HepG2 (cell line): ENCODE measurements at regions not wholly inside any gene's neighbourhood (a gene's known extent, or its start where the extent isn't known, plus 50 kb on each side); places are given as distances from the start of the nearest gene placed in this dataset.

Experiments
- ATAC-seq: fragments of 200-7000 bp; cut with Tn5 transposase; 3 replicates; pipeline ENCODE4 v1.9.1; 2020; ENCODE audit warnings: mild to moderate bottlenecking, moderate library complexity
- BruUV-seq: library from RNA; stranded (reverse); fragments of 400-500 nt; replicated peaks from 2 replicates; lab custom pipeline; 2021; lab: Mats Ljungman, UMichigan
- CTCF ChIA-PET: fragments of 300-600 bp; formaldehyde crosslinking; extraction: SDS; loops from one replicate; lab custom pipeline; 2021; ENCODE audit warnings: low total read pairs, inconsistent platforms, low intra/inter-chr PET ratio; lab: Yijun Ruan, JAX
- POLR2A ChIA-PET: fragments of 350-600 bp; sonication (Branson Sonifier 250); formaldehyde crosslinking; loops from one replicate; lab custom pipeline; 2020; ENCODE audit warnings: antibody characterized with exemption, inconsistent platforms; lab: Yijun Ruan, JAX
- DNase-seq: peaks from one replicate; pipeline ENCODE4 v3.0.0-alpha.2; 2015; ENCODE audit warnings: low spot score
- FAIRE-seq: peaks from 3 replicates; lab custom pipeline; 2011; peaks lifted over from hg19 to GRCh38; lab: Jason Lieb, UNC
- H2AFZ ChIP-seq: one replicate; pipeline ENCODE4 v1.6.1; 2011; ENCODE audit warnings: low read length, inconsistent platforms
- H3K27ac ChIP-seq: fragments of 300-600 bp; 3 replicates; pipeline ENCODE4 v1.8.0; 2011; ENCODE audit warnings: mixed run types, mild to moderate bottlenecking, mixed read lengths, low read length, inconsistent platforms; ENCODE audit not compliant: insufficient read depth; ENCODE audit errors: extremely low read length
- H3K27me3 ChIP-seq, 2 experiments: fragments of 200-600 bp in 1 of 2; 2 replicates in 1 of 2; 3 replicates in 1 of 2; pipeline versions ENCODE4 v1.6.0 to v1.8.0; 2011; ENCODE audit warnings: low read length in 2 of 2, mild to moderate bottlenecking in 2 of 2, moderate library complexity in 2 of 2, inconsistent platforms in 1 of 2; ENCODE audit not compliant: insufficient read depth in 2 of 2, control insufficient read depth in 1 of 2
- H3K36me3 ChIP-seq, 2 experiments: fragments of 200-600 bp in 1 of 2; replicated peaks in 1 of 2; 2 replicates in 1 of 2; 3 replicates in 1 of 2; pipeline versions ENCODE4 v1.5.1 to v1.8.0; 2011; ENCODE audit warnings: low read length in 2 of 2, inconsistent platforms in 1 of 2; ENCODE audit not compliant: insufficient read depth in 2 of 2, control insufficient read depth in 1 of 2
- H3K4me1 ChIP-seq: 2 replicates; pipeline ENCODE4 v1.5.1; 2012; ENCODE audit warnings: low read length, inconsistent platforms; ENCODE audit not compliant: insufficient read depth
- H3K4me2 ChIP-seq: 2 replicates; pipeline ENCODE4 v1.6.0; 2011; ENCODE audit warnings: low read depth, low read length, inconsistent platforms
- H3K4me3 ChIP-seq, 3 experiments: fragments of 200-600 bp in 1 of 3; sonication (generic), shearing (Covaris generic) in 1 of 3; replicated peaks in 1 of 3; 2 replicates each; pipeline ENCODE4 v1.5.1; 2011 to 2016; ENCODE audit warnings: low read length in 3 of 3, inconsistent platforms in 2 of 3, low read depth in 2 of 3, mild to moderate bottlenecking in 2 of 3, control low read depth in 1 of 3, mixed read lengths in 1 of 3; ENCODE audit not compliant: insufficient read depth in 1 of 3
- H3K79me2 ChIP-seq: one replicate; pipeline ENCODE4 v1.6.1; 2011; ENCODE audit warnings: low read length, inconsistent platforms; ENCODE audit not compliant: insufficient read depth
- H3K9ac ChIP-seq: 2 replicates; pipeline ENCODE4 v1.6.0; 2011; ENCODE audit warnings: mild to moderate bottlenecking, low read depth, low read length, inconsistent platforms; ENCODE audit not compliant: insufficient read depth
- H3K9me3 ChIP-seq: 2 replicates; pipeline ENCODE4 v1.5.1; 2012; ENCODE audit warnings: mild to moderate bottlenecking, low read length
- H4K20me1 ChIP-seq: 2 replicates; pipeline ENCODE4 v1.6.0; 2011; ENCODE audit warnings: inconsistent platforms, mild to moderate bottlenecking, low read length, moderate library complexity; ENCODE audit not compliant: insufficient read depth
- MZF1 ChIP-seq: sonication (generic); formaldehyde crosslinking; IDR thresholded peaks from 2 replicates; pipeline ENCODE4 v1.8.1; 2023; ENCODE audit warnings: mild to moderate bottlenecking, missing genetic modification reagents, borderline replicate concordance
- TCF7 ChIP-seq: sonication (generic); IDR thresholded peaks from 2 replicates; pipeline ENCODE4 v1.6.1; 2016; ENCODE audit warnings: antibody characterized with exemption, low read depth
- ZNF3 ChIP-seq: IDR thresholded peaks from 2 replicates; pipeline ENCODE4 v1.7.0; 2017; ENCODE audit warnings: inconsistent platforms
- ZNF556 ChIP-seq: sonication (generic); formaldehyde crosslinking; IDR thresholded peaks from 2 replicates; pipeline ENCODE4 v1.4.0; 2020; ENCODE audit warnings: mild to moderate bottlenecking, missing genetic modification reagents, borderline replicate concordance
- ZNF670 ChIP-seq: sonication (generic); formaldehyde crosslinking; IDR thresholded peaks from 2 replicates; pipeline ENCODE4 v1.8.0; 2022; ENCODE audit warnings: mild to moderate bottlenecking, missing genetic modification reagents, borderline replicate concordance
- WGBS: methylation state at CpG from one replicate; pipeline ENCODE4 v1.1.6; 2017; ENCODE audit warnings: low lambda C conversion rate; 5-methylcytosine and 5-hydroxymethylcytosine counted together
- in situ Hi-C: cut with HindIII; loops from 2 replicates; pipeline ENCODE4 v1.10.0; 2017; ENCODE audit warnings: low pct_unique_long_range_greater_than_20kb; ENCODE audit not compliant: extremely low pct_ligation_motif_present
- intact Hi-C: fragments of 100-400 bp; cut with micrococcal nuclease; formaldehyde crosslinking; loops from one replicate; pipeline ENCODE4 v1.10.0; 2022; ENCODE audit not compliant: unreplicated experiment
- TF ChIP-seq, protein P1 (sequence below): sonication (generic); formaldehyde crosslinking; IDR thresholded peaks from 2 replicates; pipeline ENCODE4 v1.4.0; 2020; ENCODE audit warnings: missing genetic modification reagents
- TF ChIP-seq, protein P2 (sequence below): sonication (generic); formaldehyde crosslinking; IDR thresholded peaks from 2 replicates; pipeline ENCODE4 v1.4.0; 2020; ENCODE audit warnings: mild to moderate bottlenecking, missing genetic modification reagents
- TF ChIP-seq, protein P3 (sequence below): IDR thresholded peaks from 2 replicates; pipeline ENCODE4 v1.6.1; 2012; ENCODE audit warnings: low read depth, low read length, improper control_type of control experiment
- TF ChIP-seq, protein P4 (sequence below): sonication (generic); formaldehyde crosslinking; IDR thresholded peaks from 2 replicates; pipeline ENCODE4 v1.4.0; 2020; ENCODE audit warnings: mild to moderate bottlenecking, low read depth, missing genetic modification reagents

DNA sequence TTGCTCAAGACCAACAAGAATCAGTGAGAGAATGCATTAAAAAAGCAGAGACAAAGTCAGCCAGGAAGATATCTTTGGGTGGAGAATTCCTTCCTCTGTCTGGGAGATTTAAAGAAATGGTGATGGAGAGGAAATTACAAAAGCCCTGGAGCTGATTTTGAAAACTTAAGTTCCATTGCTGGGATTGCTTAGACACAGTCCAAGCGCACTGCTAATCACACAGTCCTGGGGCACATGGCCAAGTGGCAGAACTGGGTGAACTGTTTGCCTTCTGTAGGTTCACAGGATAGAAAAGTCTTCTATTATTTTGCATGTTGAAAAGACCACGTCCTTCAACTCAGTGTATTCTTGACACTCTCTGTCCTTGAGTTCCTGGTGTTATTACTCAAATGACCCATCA, 284.9 kb upstream of the FBXL7 start (continued):
- TF ChIP-seq, protein P1, sequence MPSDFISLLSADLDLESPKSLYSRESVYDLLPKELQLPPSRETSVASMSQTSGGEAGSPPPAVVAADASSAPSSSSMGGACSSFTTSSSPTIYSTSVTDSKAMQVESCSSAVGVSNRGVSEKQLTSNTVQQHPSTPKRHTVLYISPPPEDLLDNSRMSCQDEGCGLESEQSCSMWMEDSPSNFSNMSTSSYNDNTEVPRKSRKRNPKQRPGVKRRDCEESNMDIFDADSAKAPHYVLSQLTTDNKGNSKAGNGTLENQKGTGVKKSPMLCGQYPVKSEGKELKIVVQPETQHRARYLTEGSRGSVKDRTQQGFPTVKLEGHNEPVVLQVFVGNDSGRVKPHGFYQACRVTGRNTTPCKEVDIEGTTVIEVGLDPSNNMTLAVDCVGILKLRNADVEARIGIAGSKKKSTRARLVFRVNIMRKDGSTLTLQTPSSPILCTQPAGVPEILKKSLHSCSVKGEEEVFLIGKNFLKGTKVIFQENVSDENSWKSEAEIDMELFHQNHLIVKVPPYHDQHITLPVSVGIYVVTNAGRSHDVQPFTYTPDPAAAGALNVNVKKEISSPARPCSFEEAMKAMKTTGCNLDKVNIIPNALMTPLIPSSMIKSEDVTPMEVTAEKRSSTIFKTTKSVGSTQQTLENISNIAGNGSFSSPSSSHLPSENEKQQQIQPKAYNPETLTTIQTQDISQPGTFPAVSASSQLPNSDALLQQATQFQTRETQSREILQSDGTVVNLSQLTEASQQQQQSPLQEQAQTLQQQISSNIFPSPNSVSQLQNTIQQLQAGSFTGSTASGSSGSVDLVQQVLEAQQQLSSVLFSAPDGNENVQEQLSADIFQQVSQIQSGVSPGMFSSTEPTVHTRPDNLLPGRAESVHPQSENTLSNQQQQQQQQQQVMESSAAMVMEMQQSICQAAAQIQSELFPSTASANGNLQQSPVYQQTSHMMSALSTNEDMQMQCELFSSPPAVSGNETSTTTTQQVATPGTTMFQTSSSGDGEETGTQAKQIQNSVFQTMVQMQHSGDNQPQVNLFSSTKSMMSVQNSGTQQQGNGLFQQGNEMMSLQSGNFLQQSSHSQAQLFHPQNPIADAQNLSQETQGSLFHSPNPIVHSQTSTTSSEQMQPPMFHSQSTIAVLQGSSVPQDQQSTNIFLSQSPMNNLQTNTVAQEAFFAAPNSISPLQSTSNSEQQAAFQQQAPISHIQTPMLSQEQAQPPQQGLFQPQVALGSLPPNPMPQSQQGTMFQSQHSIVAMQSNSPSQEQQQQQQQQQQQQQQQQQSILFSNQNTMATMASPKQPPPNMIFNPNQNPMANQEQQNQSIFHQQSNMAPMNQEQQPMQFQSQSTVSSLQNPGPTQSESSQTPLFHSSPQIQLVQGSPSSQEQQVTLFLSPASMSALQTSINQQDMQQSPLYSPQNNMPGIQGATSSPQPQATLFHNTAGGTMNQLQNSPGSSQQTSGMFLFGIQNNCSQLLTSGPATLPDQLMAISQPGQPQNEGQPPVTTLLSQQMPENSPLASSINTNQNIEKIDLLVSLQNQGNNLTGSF, result no peak
- TF ChIP-seq, protein P2, sequence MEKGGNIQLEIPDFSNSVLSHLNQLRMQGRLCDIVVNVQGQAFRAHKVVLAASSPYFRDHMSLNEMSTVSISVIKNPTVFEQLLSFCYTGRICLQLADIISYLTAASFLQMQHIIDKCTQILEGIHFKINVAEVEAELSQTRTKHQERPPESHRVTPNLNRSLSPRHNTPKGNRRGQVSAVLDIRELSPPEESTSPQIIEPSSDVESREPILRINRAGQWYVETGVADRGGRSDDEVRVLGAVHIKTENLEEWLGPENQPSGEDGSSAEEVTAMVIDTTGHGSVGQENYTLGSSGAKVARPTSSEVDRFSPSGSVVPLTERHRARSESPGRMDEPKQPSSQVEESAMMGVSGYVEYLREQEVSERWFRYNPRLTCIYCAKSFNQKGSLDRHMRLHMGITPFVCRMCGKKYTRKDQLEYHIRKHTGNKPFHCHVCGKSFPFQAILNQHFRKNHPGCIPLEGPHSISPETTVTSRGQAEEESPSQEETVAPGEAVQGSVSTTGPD (CRISPR knock-in tag), result no peak
- TF ChIP-seq MZF1 (CRISPR knock-in tag) (no peak), ZNF3 (no peak), TCF7 (no peak)

DNA sequence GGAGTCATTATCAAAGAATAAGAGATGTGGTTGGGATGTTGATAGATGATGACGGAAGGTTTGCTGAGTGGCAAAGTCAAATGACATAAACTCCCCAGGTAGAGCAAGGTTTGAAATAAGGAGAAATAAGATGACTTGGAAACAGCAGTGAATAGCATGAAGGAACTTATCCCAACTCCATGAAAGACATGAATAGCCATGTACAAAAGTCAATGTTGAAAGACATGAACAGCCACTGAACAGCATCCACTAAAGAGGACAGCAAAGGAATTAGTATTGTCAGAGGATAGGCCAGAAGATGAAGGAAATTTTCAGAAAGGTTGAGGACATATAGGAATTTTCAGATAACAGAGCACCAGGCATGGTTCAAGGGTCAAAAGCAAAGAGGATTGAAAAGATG, 286.0 kb upstream of the FBXL7 start:
- no peaks in the 10 kb centered on the region for H3K4me1 ChIP-seq
- no peak overlapping the region for H3K9ac ChIP-seq
- no peaks in the 10 kb centered on the region for H3K79me2 ChIP-seq
- H3K36me3 ChIP-seq, result no peaks in the 10 kb centered on the region
- no peaks in the 10 kb centered on the region for H4K20me1 ChIP-seq
- ATAC-seq (no peak), DNase-seq (no peak)
- no peak overlapping the region for H3K27ac ChIP-seq
- WGBS, result 94% methylated on average over 1 of the region's 1 CpG
- no peak overlapping the region for H3K4me3 ChIP-seq
- intact Hi-C loops, result no loop called here
- TF ChIP-seq, protein P3, sequence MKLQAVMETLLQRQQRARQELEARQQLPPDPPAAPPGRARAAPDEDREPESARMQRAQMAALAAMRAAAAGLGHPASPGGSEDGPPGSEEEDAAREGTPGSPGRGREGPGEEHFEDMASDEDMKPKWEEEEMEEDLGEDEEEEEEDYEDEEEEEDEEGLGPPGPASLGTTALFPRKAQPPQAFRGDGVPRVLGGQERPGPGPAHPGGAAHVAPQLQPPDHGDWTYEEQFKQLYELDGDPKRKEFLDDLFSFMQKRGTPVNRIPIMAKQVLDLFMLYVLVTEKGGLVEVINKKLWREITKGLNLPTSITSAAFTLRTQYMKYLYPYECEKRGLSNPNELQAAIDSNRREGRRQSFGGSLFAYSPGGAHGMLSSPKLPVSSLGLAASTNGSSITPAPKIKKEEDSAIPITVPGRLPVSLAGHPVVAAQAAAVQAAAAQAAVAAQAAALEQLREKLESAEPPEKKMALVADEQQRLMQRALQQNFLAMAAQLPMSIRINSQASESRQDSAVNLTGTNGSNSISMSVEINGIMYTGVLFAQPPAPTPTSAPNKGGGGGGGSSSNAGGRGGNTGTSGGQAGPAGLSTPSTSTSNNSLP, result no peak
- TF ChIP-seq, protein P4, sequence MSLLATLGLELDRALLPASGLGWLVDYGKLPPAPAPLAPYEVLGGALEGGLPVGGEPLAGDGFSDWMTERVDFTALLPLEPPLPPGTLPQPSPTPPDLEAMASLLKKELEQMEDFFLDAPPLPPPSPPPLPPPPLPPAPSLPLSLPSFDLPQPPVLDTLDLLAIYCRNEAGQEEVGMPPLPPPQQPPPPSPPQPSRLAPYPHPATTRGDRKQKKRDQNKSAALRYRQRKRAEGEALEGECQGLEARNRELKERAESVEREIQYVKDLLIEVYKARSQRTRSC (CRISPR knock-in tag), result no peak
- TF ChIP-seq ZNF556 (CRISPR knock-in tag), result no peak
- TF ChIP-seq ZNF670 (CRISPR knock-in tag), result no peak
- TF ChIP-seq, all 625 proteins: peak for 0
- no TSS peak for BruUV-seq
- Histone ChIP-seq H3K4me2 (no peak overlapping the region), H3K9me3 (no peaks in the 10 kb centered on the region), H3K27me3 (no peaks in the 10 kb centered on the region), H2AFZ (no peak overlapping the region)
- POLR2A ChIA-PET, result no interaction called here
- no peak for FAIRE-seq
- CTCF ChIA-PET, result no interaction called here
- in situ Hi-C loops, result no loop called here
